HEK293 (cell line): ENCODE measurements at regions not wholly inside any gene's neighbourhood (a gene's known extent, or its start where the extent isn't known, plus 50 kb on each side); places are given as distances from the start of the nearest gene placed in this dataset.

ENCODE experiments used
- CTCF ChIA-PET: fragments of 350-600 bp; formaldehyde crosslinking; extraction: SDS; loops from one replicate; lab custom pipeline; 2021; ENCODE audit warnings: antibody characterized with exemption; lab: Yijun Ruan, JAX
- POLR2A ChIA-PET: fragments of 300-600 bp; formaldehyde crosslinking; extraction: SDS; loops from one replicate; lab custom pipeline; 2020; ENCODE audit warnings: antibody characterized with exemption, inconsistent platforms; lab: Yijun Ruan, JAX
- H3K27ac ChIP-seq: fragments of 200-500 bp; sonication (Bioruptor generic); 2 replicates; pipeline ENCODE4 v1.5.1; 2014; ENCODE audit warnings: low read depth, low read length, control low read depth, inconsistent platforms; ENCODE audit errors: extremely low read depth
- H3K36me3 ChIP-seq, 2 experiments: fragments of 200-500 bp in 1 of 2; sonication (Bioruptor generic) in 1 of 2; 1 replicate in 1 of 2; 2 replicates in 1 of 2; pipeline ENCODE4 v1.5.1; 2014 to 2017; ENCODE audit warnings: inconsistent platforms in 2 of 2, low read length in 2 of 2; ENCODE audit not compliant: control insufficient read depth in 2 of 2, insufficient read depth in 1 of 2
- H3K4me1 ChIP-seq: fragments of 200-500 bp; sonication (Bioruptor generic); 2 replicates; pipeline ENCODE4 v1.5.1; 2014; ENCODE audit warnings: mild to moderate bottlenecking, low read length, inconsistent platforms; ENCODE audit not compliant: control insufficient read depth, insufficient read depth
- H3K4me3 ChIP-seq: 2 replicates; pipeline ENCODE4 v1.5.1; 2011; ENCODE audit warnings: low read depth, mild to moderate bottlenecking, control low read depth, low read length, moderate library complexity
- H3K9me3 ChIP-seq: fragments of 200-500 bp; sonication (Bioruptor generic); 2 replicates; pipeline ENCODE4 v1.5.1; 2014; ENCODE audit warnings: low read depth, low read length, inconsistent platforms; ENCODE audit not compliant: control insufficient read depth, insufficient read depth
- BCL11B ChIP-seq: fragments of 450-650 bp; formaldehyde crosslinking; IDR thresholded peaks from 2 replicates; pipeline ENCODE4 v1.5.1; 2016; ENCODE audit warnings: low read depth, missing biosample characterization, missing genetic modification characterization
- IKZF3 ChIP-seq: fragments of 450-650 bp; IDR thresholded peaks from 2 replicates; pipeline ENCODE4 v1.5.0; 2018; ENCODE audit warnings: missing biosample characterization, mild to moderate bottlenecking, missing genetic modification characterization, moderate library complexity
- KLF17 ChIP-seq: fragments of 450-650 bp; formaldehyde crosslinking; IDR thresholded peaks from 2 replicates; pipeline ENCODE4 v1.5.1; 2016; ENCODE audit warnings: missing biosample characterization, missing genetic modification characterization
- PRDM1 ChIP-seq: fragments of 450-650 bp; formaldehyde crosslinking; IDR thresholded peaks from 2 replicates; pipeline ENCODE4; 2016; ENCODE audit warnings: missing biosample characterization, missing genetic modification characterization
- ZBTB10 ChIP-seq: fragments of 450-650 bp; formaldehyde crosslinking; IDR thresholded peaks from 2 replicates; pipeline ENCODE4 v1.5.1; 2016; ENCODE audit warnings: missing biosample characterization, missing genetic modification characterization
- ZBTB11 ChIP-seq: fragments of 450-650 bp; formaldehyde crosslinking; conservative IDR thresholded peaks from 2 replicates; pipeline ENCODE4 v1.5.1; 2016; ENCODE audit warnings: low read depth, missing biosample characterization, missing genetic modification characterization
- ZNF132 ChIP-seq: fragments of 450-650 bp; formaldehyde crosslinking; IDR thresholded peaks from 2 replicates; pipeline ENCODE4 v1.5.1; 2017; ENCODE audit warnings: missing biosample characterization, missing genetic modification characterization, borderline replicate concordance
- ZNF133 ChIP-seq: fragments of 450-650 bp; formaldehyde crosslinking; IDR thresholded peaks from 2 replicates; pipeline ENCODE4 v1.5.1; 2016; ENCODE audit warnings: missing biosample characterization, missing genetic modification characterization
- ZNF202 ChIP-seq: fragments of 450-650 bp; formaldehyde crosslinking; IDR thresholded peaks from 2 replicates; pipeline ENCODE4 v1.5.1; 2016; ENCODE audit warnings: missing biosample characterization, missing genetic modification characterization, borderline replicate concordance
- ZNF24 ChIP-seq: fragments of 450-650 bp; formaldehyde crosslinking; IDR thresholded peaks from 2 replicates; pipeline ENCODE4 v1.5.1; 2016; ENCODE audit warnings: missing biosample characterization, missing genetic modification characterization
- ZNF266 ChIP-seq: fragments of 450-650 bp; formaldehyde crosslinking; IDR thresholded peaks from 2 replicates; pipeline ENCODE4 v1.5.1; 2016; ENCODE audit warnings: missing biosample characterization, missing genetic modification characterization, low read depth
- ZNF354C ChIP-seq: fragments of 450-650 bp; formaldehyde crosslinking; IDR thresholded peaks from 2 replicates; pipeline ENCODE4 v1.5.1; 2016; ENCODE audit warnings: missing biosample characterization, missing genetic modification characterization, low read depth, borderline replicate concordance
- ZNF433 ChIP-seq: fragments of 450-650 bp; formaldehyde crosslinking; IDR thresholded peaks from 2 replicates; pipeline ENCODE4 v1.5.1; 2016; ENCODE audit warnings: missing biosample characterization, missing genetic modification characterization, low read depth
- ZNF449 ChIP-seq: fragments of 450-650 bp; formaldehyde crosslinking; IDR thresholded peaks from 2 replicates; pipeline ENCODE4 v1.5.1; 2017; ENCODE audit warnings: missing biosample characterization, mild to moderate bottlenecking, missing genetic modification characterization, moderate library complexity
- ZNF501 ChIP-seq: fragments of 450-650 bp; formaldehyde crosslinking; IDR thresholded peaks from 2 replicates; pipeline ENCODE4 v1.5.1; 2016; ENCODE audit warnings: missing biosample characterization, missing genetic modification characterization
- ZNF600 ChIP-seq: fragments of 450-650 bp; formaldehyde crosslinking; IDR thresholded peaks from 2 replicates; pipeline ENCODE4 v1.5.1; 2016; ENCODE audit warnings: missing biosample characterization, missing genetic modification characterization
- ZNF610 ChIP-seq: fragments of 450-650 bp; formaldehyde crosslinking; IDR thresholded peaks from 2 replicates; pipeline ENCODE4 v1.5.1; 2016; ENCODE audit warnings: missing biosample characterization, missing genetic modification characterization, borderline replicate concordance
- ZNF670 ChIP-seq: fragments of 450-650 bp; formaldehyde crosslinking; IDR thresholded peaks from 2 replicates; pipeline ENCODE4 v1.5.1; 2016; ENCODE audit warnings: missing biosample characterization, missing genetic modification characterization, low read depth
- ZNF707 ChIP-seq: fragments of 450-650 bp; formaldehyde crosslinking; IDR thresholded peaks from 2 replicates; pipeline ENCODE4 v1.5.1; 2016; ENCODE audit warnings: missing biosample characterization, missing genetic modification characterization

- H3K4me3 ChIP-seq = no peak overlapping the region
These were observed 1206.1 kb downstream of the ARAP2 start for GRCh38 chr4:35038079-35038805.

GRCh38 chr4:35038845-35039244, 1205.5 kb downstream of the ARAP2 start:
- no peak for TF ChIP-seq BCL11B (tag by site-specific recombination)
- TF ChIP-seq ZNF133 (tag by site-specific recombination) = no peak
- no peak for TF ChIP-seq ZNF433 (tag by site-specific recombination)
- no peak for TF ChIP-seq ZNF707 (tag by site-specific recombination)
- TF ChIP-seq ZNF449 (tag by site-specific recombination) = no peak
- no peak for TF ChIP-seq ZNF132 (tag by site-specific recombination)
- TF ChIP-seq ZBTB11 (tag by site-specific recombination) = no peak
- no peak for TF ChIP-seq ZNF354C (tag by site-specific recombination)
- TF ChIP-seq ZNF610 (tag by site-specific recombination) = no peak
- TF ChIP-seq ZBTB10 (tag by site-specific recombination) = no peak
- no peak for TF ChIP-seq ZNF600 (tag by site-specific recombination)
- no peak for TF ChIP-seq ZNF670 (tag by site-specific recombination)
- Histone ChIP-seq H3K27ac (no peak overlapping the region), H3K4me3 (no peak overlapping the region), H3K36me3 (no peaks in the 10 kb centered on the region), H3K4me1 (no peaks in the 10 kb centered on the region), H3K9me3 (no peaks in the 10 kb centered on the region)
- ChIA-PET POLR2A (no interaction called here), CTCF (no interaction called here)

More at GRCh38 chr4:35038079-35038805, 1206.1 kb downstream of the ARAP2 start:
- POLR2A ChIA-PET = no interaction called here
- CTCF ChIA-PET = no interaction called here
- no peaks in the 10 kb centered on the region for H3K36me3 ChIP-seq
- TF ChIP-seq ZNF266 = no peak
- no peak for TF ChIP-seq PRDM1
- TF ChIP-seq ZNF202 (tag by site-specific recombination) = no peak
- no peak for TF ChIP-seq IKZF3 (tag by site-specific recombination)
- TF ChIP-seq ZNF24 (tag by site-specific recombination) = no peak
- no peak for TF ChIP-seq KLF17 (tag by site-specific recombination)
- TF ChIP-seq ZNF501 (tag by site-specific recombination) = no peak
- H3K9me3 ChIP-seq = no peaks in the 10 kb centered on the region
- no peaks in the 10 kb centered on the region for H3K4me1 ChIP-seq
- no peak overlapping the region for H3K27ac ChIP-seq
